ENCODE measurements at regions not wholly inside any gene's neighbourhood (a gene's known extent, or its start where the extent isn't known, plus 50 kb on each side); places are given as distances from the start of the nearest gene placed in this dataset.
"Not testable (repeated sequence)": the region's sequence is repeated elsewhere in the genome, so short reads cannot be mapped to it uniquely, and the experiment has no call there.

DNA sequence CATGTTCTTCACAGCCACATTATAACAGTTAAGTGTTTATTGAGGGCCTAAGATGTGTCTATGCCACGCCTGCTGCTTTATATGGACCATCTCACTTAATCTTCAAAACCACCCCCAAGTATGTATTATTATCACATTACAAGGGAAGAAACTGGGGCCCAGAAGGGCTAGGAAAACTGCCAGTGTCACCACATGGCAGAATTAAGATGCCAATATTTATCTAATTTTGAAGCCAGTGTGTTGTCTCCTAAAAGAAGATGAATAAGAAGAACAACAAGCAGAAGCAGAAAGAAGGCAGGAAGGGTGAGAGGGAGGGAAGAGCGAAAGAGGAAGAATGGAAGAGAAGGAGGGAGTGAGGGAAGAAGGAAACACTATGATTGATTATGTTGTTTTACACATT lies 491.3 kb upstream of the IL12A start:
- Histone ChIP-seq H3K4me3 (no peak overlapping the region), H3K27ac (no peak overlapping the region), H3K9me3 (ENCODE audit: low read depth, low read length) (no peaks in the 10 kb centered on the region), H3K9ac (ENCODE audit: insufficient read length) (no peak overlapping the region), H3K36me3 (ENCODE audit: insufficient read depth, low read length) (no peaks in the 10 kb centered on the region)
- DNase-seq (ENCODE audit: low read depth, low spot score) = no peak
- no peak for TF ChIP-seq EZH2 (IDR thresholded peaks at IDR 0.05)
- no peak for TF ChIP-seq FOXP2 (optimal IDR thresholded peaks at IDR 0.05; ENCODE audit: control extremely low read depth, extremely low read length, insufficient read depth)
- TF ChIP-seq POLR2AphosphoS5 (IDR thresholded peaks at IDR 0.05; ENCODE audit: borderline replicate concordance, low read depth, low read length) = no peak

DNA sequence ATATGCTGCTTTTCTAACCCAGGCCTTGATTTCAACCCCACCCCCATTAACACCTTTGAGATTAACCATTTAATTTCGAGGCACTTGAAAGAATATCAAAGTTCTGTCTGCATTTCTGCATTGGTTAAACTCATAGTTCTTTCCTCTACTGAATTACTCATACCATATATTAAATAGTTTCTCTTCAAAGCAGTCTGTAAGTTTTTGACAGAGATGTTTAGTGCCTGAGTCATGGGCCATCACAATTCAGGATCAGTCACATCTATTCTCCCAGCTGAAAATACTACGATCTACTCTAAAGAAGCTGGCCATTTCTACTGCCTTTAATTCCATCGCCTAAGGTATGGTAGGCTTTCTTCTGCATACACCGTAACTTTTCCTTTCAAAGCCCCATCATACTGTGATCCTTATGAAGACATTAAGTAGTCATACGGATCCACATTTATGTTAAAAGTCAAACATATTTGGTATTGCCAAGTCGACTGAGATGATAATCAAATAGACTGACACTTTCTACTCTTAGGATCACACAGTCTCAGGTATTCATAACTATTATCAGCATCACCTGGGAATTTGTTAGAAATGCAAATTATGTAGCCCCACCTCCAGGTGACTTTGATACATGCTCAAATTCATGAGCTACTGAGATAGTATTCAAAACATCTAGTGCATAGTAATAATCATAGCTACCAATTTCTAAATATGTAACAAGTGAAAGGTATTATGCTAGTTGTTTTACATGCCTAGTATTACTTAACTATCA lies 489.4 kb upstream of the IL12A start:
- no peak overlapping the region for H3K9ac ChIP-seq (ENCODE audit: insufficient read length)
- no peak for DNase-seq (ENCODE audit: low read depth, low spot score)
- no peaks in the 10 kb centered on the region for H3K36me3 ChIP-seq (ENCODE audit: insufficient read depth, low read length)
- H3K27ac ChIP-seq = no peak overlapping the region
- TF ChIP-seq EZH2 (IDR thresholded peaks at IDR 0.05) (no peak), FOXP2 (optimal IDR thresholded peaks at IDR 0.05; ENCODE audit: control extremely low read depth, extremely low read length, insufficient read depth) (no peak), POLR2AphosphoS5 (IDR thresholded peaks at IDR 0.05; ENCODE audit: borderline replicate concordance, low read depth, low read length) (no peak)
- no peaks in the 10 kb centered on the region for H3K9me3 ChIP-seq (ENCODE audit: low read depth, low read length)
- no peak overlapping the region for H3K4me3 ChIP-seq

DNA sequence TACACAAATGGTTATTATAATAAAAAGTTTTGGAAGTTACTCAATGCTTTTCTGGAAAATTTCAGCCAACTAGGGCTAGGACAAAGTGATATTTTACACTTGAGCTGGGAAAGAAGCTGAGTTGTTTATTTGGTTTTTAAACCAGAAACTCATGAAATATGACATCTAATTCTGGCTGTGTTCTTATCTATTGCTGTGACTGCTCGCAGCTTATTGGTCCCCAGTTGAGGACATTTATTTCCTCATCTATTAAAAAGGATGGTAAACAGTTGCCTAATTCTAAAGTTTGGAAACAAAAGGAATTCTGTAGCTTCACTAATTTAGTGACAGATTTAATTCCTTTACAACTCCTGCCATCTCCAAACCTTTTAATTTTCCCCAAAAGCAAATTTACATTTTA lies 487.6 kb upstream of the IL12A start:
- no peaks in the 10 kb centered on the region for H3K9me3 ChIP-seq (ENCODE audit: low read depth, low read length)
- H3K36me3 ChIP-seq (ENCODE audit: insufficient read depth, low read length) = no peaks in the 10 kb centered on the region
- no peak overlapping the region for H3K27ac ChIP-seq
- no peak for DNase-seq (ENCODE audit: low read depth, low spot score)
- H3K4me3 ChIP-seq = no peak overlapping the region
- H3K9ac ChIP-seq (ENCODE audit: insufficient read length) = no peak overlapping the region
- TF ChIP-seq FOXP2 (optimal IDR thresholded peaks at IDR 0.05; ENCODE audit: control extremely low read depth, extremely low read length, insufficient read depth) (no peak), POLR2AphosphoS5 (IDR thresholded peaks at IDR 0.05; ENCODE audit: borderline replicate concordance, low read depth, low read length) (no peak), EZH2 (IDR thresholded peaks at IDR 0.05) (no peak)

DNA sequence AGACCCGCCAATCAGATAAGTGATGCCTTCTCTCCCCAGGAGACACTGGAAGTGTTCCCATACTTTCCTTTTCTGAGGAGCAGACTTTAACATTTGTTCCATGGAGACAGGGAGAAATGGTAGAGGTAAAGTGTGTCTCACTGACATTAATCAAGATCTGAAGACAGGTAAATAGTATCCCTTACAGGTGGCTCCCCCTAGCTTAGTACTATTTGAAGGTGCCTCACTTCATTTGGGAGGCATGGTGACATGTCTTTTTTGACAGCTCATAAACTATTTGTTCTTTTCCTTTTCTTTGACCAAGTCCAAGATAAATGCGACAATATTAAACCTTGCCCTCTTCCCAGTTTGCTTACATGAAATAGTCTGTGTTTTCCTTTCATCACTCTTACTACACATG lies 485.6 kb upstream of the IL12A start:
- DNase-seq (ENCODE audit: low read depth, low spot score) = no peak
- Histone ChIP-seq H3K9ac (ENCODE audit: insufficient read length) (no peak overlapping the region), H3K27ac (no peak overlapping the region), H3K9me3 (ENCODE audit: low read depth, low read length) (no peaks in the 10 kb centered on the region), H3K36me3 (ENCODE audit: insufficient read depth, low read length) (no peaks in the 10 kb centered on the region), H3K4me3 (no peak overlapping the region)
- TF ChIP-seq FOXP2 (optimal IDR thresholded peaks at IDR 0.05; ENCODE audit: control extremely low read depth, extremely low read length, insufficient read depth) (no peak), POLR2AphosphoS5 (IDR thresholded peaks at IDR 0.05; ENCODE audit: borderline replicate concordance, low read depth, low read length) (no peak), EZH2 (IDR thresholded peaks at IDR 0.05) (no peak)

DNA sequence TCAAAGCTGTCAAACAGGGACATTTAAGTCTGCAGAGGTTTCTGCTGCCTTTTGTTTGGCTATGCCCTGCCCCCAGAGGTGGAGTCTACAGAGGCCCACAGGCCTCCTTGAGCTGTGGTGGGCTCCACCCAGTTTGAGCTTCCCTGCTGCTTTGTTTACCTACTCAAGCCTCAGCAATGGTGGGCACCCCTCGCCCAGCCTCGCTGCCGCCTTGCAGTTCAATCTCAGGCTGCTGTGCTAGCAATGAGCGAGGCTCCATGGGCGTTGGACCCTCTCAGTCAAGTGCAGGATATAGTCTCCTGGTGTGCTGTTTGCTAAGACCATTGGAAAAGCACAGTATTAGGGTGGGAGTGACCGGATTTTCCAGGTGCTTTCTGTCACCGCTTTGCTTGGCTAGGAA lies 477.6 kb upstream of the IL12A start:
- H3K4me3 ChIP-seq; H3K9ac ChIP-seq (ENCODE audit: insufficient read length); H3K27ac ChIP-seq; H3K9me3 ChIP-seq (ENCODE audit: low read depth, low read length); DNase-seq (ENCODE audit: low read depth, low spot score); H3K36me3 ChIP-seq (ENCODE audit: insufficient read depth, low read length): not testable (repeated sequence)

DNA sequence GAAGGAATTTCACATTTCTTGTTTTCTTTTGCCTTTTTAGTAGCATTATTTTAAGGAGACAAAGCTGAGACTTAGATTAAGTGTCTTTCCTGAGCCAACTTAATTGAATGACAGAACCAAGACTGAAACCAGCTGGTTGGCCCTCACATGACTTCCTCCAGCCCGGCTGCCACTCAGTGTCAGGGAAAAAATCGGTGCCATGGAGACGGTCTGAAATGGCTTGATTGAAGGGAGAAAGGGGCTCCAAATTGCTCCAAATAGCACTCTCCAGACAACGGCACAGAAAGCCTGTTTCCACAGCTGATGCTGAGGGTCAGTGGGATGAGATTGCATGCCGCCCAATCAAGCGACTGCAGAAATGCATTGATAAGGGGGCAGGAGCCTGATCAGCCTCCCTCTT lies 475.2 kb upstream of the IL12A start:
- TF ChIP-seq FOXP2 (optimal IDR thresholded peaks at IDR 0.05; ENCODE audit: control extremely low read depth, extremely low read length, insufficient read depth) = no peak
- TF ChIP-seq EZH2 (IDR thresholded peaks at IDR 0.05) = no peak
- TF ChIP-seq POLR2AphosphoS5 (IDR thresholded peaks at IDR 0.05; ENCODE audit: borderline replicate concordance, low read depth, low read length) = no peak
- no peak for DNase-seq (ENCODE audit: low read depth, low spot score)
- Histone ChIP-seq H3K9ac (ENCODE audit: insufficient read length) (no peak overlapping the region), H3K27ac (no peak overlapping the region), H3K36me3 (ENCODE audit: insufficient read depth, low read length) (no peaks in the 10 kb centered on the region), H3K9me3 (ENCODE audit: low read depth, low read length) (no peaks in the 10 kb centered on the region), H3K4me3 (no peak overlapping the region)

DNA sequence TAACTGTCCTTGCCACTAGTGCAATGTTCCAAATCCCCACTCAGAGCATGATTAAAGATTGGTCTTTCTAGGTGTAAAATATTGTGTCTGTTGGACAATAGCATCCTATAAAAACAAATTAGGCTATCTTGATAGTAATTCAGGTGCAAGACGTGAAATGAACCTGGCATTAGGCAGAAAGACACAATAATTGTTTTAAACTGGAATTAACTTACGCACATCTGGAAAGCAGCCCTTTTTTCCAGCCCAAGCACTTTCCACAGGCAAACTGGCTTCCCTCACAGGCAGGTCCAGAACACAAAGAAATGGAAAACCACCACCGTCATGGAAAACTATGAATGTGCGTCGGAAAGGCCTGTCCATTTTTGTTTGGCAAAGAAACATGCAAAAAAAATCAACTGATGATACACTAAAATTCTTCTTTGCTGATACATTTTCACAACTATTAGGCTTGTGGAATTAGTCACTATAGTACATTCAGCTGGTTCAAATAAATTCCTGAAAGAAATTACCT lies 474.7 kb upstream of the IL12A start:
- no peak overlapping the region for H3K9ac ChIP-seq (ENCODE audit: insufficient read length)
- H3K9me3 ChIP-seq (ENCODE audit: low read depth, low read length) = no peaks in the 10 kb centered on the region
- H3K27ac ChIP-seq = no peak overlapping the region
- H3K36me3 ChIP-seq (ENCODE audit: insufficient read depth, low read length) = no peaks in the 10 kb centered on the region
- H3K4me3 ChIP-seq = no peak overlapping the region
- no peak for TF ChIP-seq FOXP2 (optimal IDR thresholded peaks at IDR 0.05; ENCODE audit: control extremely low read depth, extremely low read length, insufficient read depth)
- no peak for TF ChIP-seq EZH2 (IDR thresholded peaks at IDR 0.05)
- TF ChIP-seq POLR2AphosphoS5 (IDR thresholded peaks at IDR 0.05; ENCODE audit: borderline replicate concordance, low read depth, low read length) = no peak
- DNase-seq (ENCODE audit: low read depth, low spot score) = no peak

DNA sequence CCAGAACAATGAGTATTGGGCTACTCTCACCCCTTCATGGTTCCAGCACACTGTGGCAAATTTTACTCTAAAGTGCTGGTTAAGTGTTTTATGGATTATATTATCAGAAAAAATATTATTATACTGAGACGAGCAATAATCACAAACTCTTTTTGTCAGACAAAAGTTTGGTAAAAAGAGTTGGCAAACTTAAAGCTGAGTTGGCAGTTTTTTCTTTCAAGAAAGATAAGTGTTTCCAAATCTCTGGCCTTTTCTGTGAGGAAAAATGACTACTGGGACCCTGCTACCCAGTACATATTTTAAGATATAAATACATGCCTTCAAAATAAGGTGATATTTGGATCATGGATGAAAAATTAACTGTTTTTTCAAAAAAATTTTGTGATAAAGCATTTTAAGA lies 471.5 kb upstream of the IL12A start:
- no peak overlapping the region for H3K4me3 ChIP-seq
- H3K9me3 ChIP-seq (ENCODE audit: low read depth, low read length) = no peaks in the 10 kb centered on the region
- TF ChIP-seq POLR2AphosphoS5 (IDR thresholded peaks at IDR 0.05; ENCODE audit: borderline replicate concordance, low read depth, low read length) = no peak
- no peak for TF ChIP-seq FOXP2 (optimal IDR thresholded peaks at IDR 0.05; ENCODE audit: control extremely low read depth, extremely low read length, insufficient read depth)
- TF ChIP-seq EZH2 (IDR thresholded peaks at IDR 0.05) = no peak
- no peaks in the 10 kb centered on the region for H3K36me3 ChIP-seq (ENCODE audit: insufficient read depth, low read length)
- DNase-seq (ENCODE audit: low read depth, low spot score) = no peak
- H3K27ac ChIP-seq = no peak overlapping the region
- H3K9ac ChIP-seq (ENCODE audit: insufficient read length) = no peak overlapping the region

DNA sequence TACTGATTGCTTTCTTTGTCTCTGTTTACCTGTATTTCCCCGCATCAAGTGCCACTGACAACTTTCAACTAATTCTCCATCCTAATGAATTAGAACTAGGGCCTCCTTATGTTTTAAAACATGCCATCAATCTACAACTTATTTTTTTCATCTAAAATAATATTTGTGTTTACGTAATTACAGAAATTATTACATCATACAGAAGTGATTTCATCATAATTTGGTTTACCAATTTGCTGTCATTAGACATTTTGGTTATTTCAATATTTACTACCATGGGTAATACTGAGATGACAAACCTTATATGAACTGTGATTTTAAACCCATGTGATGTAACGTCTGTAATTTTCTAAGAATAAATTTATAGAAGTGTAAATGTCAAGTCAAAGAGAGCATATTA lies 468.0 kb upstream of the IL12A start:
- no peak overlapping the region for H3K9ac ChIP-seq (ENCODE audit: insufficient read length)
- H3K36me3 ChIP-seq (ENCODE audit: insufficient read depth, low read length) = no peaks in the 10 kb centered on the region
- H3K4me3 ChIP-seq = no peak overlapping the region
- H3K27ac ChIP-seq = no peak overlapping the region
- TF ChIP-seq EZH2 (IDR thresholded peaks at IDR 0.05) = no peak
- no peak for TF ChIP-seq POLR2AphosphoS5 (IDR thresholded peaks at IDR 0.05; ENCODE audit: borderline replicate concordance, low read depth, low read length)
- TF ChIP-seq FOXP2 (optimal IDR thresholded peaks at IDR 0.05; ENCODE audit: control extremely low read depth, extremely low read length, insufficient read depth) = no peak
- H3K9me3 ChIP-seq (ENCODE audit: low read depth, low read length) = no peaks in the 10 kb centered on the region
- no peak for DNase-seq (ENCODE audit: low read depth, low spot score)

Measured in SK-N-MC (cell line).